A549 (cell line): ENCODE measurements at regions not wholly inside any gene's neighbourhood (a gene's known extent, or its start where the extent isn't known, plus 50 kb on each side); places are given as distances from the start of the nearest gene placed in this dataset.

Experiments
- ATAC-seq, 2 experiments: fragments of 200-7000 bp in 1 of 2; fragments of >200 bp in 1 of 2; cut with Nextera tagmentation in 1 of 2; cut with Tn5 transposase in 1 of 2; 3 replicates each; pipeline versions ENCODE4 v1.8.0 to v1.9.1; 2018 to 2020; ENCODE audit warnings: mild to moderate bottlenecking in 1 of 2, moderate library complexity in 1 of 2
- CTCF ChIA-PET: fragments of 300-600 bp; sonication (Branson Sonifier 250); formaldehyde crosslinking; extraction: SDS; loops from one replicate; lab custom pipeline; 2021; ENCODE audit warnings: antibody characterized with exemption, inconsistent platforms; lab: Yijun Ruan, JAX
- POLR2A ChIA-PET: fragments of 350-600 bp; formaldehyde crosslinking; extraction: SDS; loops from one replicate; lab custom pipeline; 2021; ENCODE audit warnings: antibody characterized with exemption, inconsistent platforms; lab: Yijun Ruan, JAX
- DNase-seq, 2 experiments: peaks; one replicate each; pipeline versions ENCODE4 v3.0.0 to v3.0.0-alpha.2; 2011 to 2016; ENCODE audit warnings: low read depth in 1 of 2, low spot score in 1 of 2
- FAIRE-seq: peaks from 2 replicates; lab custom pipeline; 2011; peaks lifted over from hg19 to GRCh38; lab: Jason Lieb, UNC
- H3K27ac ChIP-seq, 2 experiments: fragments of >200 bp; sonication (Bioruptor Twin); formaldehyde crosslinking; 3 replicates each; pipeline ENCODE4 v1.5.1; 2016 to 2017
- H3K4me1 ChIP-seq: fragments of >200 bp; sonication (Bioruptor Twin); formaldehyde crosslinking; 3 replicates; pipeline ENCODE4 v1.6.1; 2016
- H3K4me2 ChIP-seq: fragments of >200 bp; sonication (Bioruptor Twin); formaldehyde crosslinking; 3 replicates; pipeline ENCODE4 v1.6.1; 2016
- H3K4me3 ChIP-seq: fragments of >200 bp; sonication (Bioruptor Twin); formaldehyde crosslinking; 3 replicates; pipeline ENCODE4 v1.5.1; 2016
- H3K9me3 ChIP-seq: fragments of >200 bp; sonication (Bioruptor Twin); formaldehyde crosslinking; 3 replicates; pipeline ENCODE4 v1.6.1; 2016
- BHLHE40 ChIP-seq: IDR thresholded peaks from 2 replicates; pipeline ENCODE4 v1.6.1; 2012; ENCODE audit warnings: low read depth, low read length, inconsistent platforms
- CBX2 ChIP-seq: fragments of 200-600 bp; sonication (generic); IDR thresholded peaks from 2 replicates; pipeline ENCODE4 v1.6.1; 2016; ENCODE audit warnings: low read depth, mild to moderate bottlenecking, borderline replicate concordance
- CBX8 ChIP-seq: fragments of 200-600 bp; sonication (generic); IDR thresholded peaks from 2 replicates; pipeline ENCODE4 v1.6.1; 2016
- CHD2 ChIP-seq: fragments of 150-350 bp; IDR thresholded peaks from 2 replicates; pipeline ENCODE4 v1.6.1; 2014; ENCODE audit warnings: low read length; ENCODE audit not compliant: partially characterized antibody
- CHD4 ChIP-seq: fragments of 200-600 bp; sonication (generic); IDR thresholded peaks from 2 replicates; pipeline ENCODE4 v1.6.1; 2016; ENCODE audit warnings: antibody characterized with exemption, mild to moderate bottlenecking, borderline replicate concordance
- EHMT2 ChIP-seq: fragments of 200-600 bp; sonication (generic); IDR thresholded peaks from 2 replicates; pipeline ENCODE4 v1.6.1; 2016; ENCODE audit warnings: antibody characterized with exemption, low read depth, mild to moderate bottlenecking, moderate library complexity
- EP300 ChIP-seq, 2 experiments: fragments of >200 bp; sonication (Bioruptor Twin); formaldehyde crosslinking; IDR thresholded peaks; 2 replicates in 1 of 2; 3 replicates in 1 of 2; pipeline ENCODE4 v1.6.1; 2016 to 2017
- FOSB ChIP-seq: fragments of 250-450 bp; sonication (Bioruptor Pico); IDR thresholded peaks from 2 replicates; pipeline ENCODE4 v1.5.0; 2020; ENCODE audit warnings: mild to moderate bottlenecking, moderate library complexity
- FOSL2 ChIP-seq, 2 experiments: fragments of 450-650 bp in 1 of 2; fragments of >200 bp in 1 of 2; sonication (Bioruptor Twin) in 1 of 2; formaldehyde crosslinking; IDR thresholded peaks; 2 replicates each; pipeline versions ENCODE4 v1.5.0 to v1.6.1; 2016 to 2020; ENCODE audit warnings: mild to moderate bottlenecking in 1 of 2, moderate library complexity in 1 of 2
- FOXS1 ChIP-seq: fragments of 250-450 bp; sonication (Bioruptor Pico); IDR thresholded peaks from 2 replicates; pipeline ENCODE4 v1.5.0; 2020; ENCODE audit warnings: mild to moderate bottlenecking, moderate library complexity
- HEYL ChIP-seq: fragments of 250-450 bp; sonication (Bioruptor Pico); IDR thresholded peaks from 2 replicates; pipeline ENCODE4 v1.8.0; 2021; ENCODE audit warnings: mild to moderate bottlenecking, moderate library complexity
- HOXA7 ChIP-seq: fragments of 250-450 bp; sonication (Bioruptor Pico); IDR thresholded peaks from 2 replicates; pipeline ENCODE4 v1.5.0; 2020; ENCODE audit warnings: mild to moderate bottlenecking, moderate library complexity
- HOXB5 ChIP-seq: fragments of 250-450 bp; sonication (Bioruptor Pico); IDR thresholded peaks from 2 replicates; pipeline ENCODE4 v1.5.0; 2020; ENCODE audit warnings: mild to moderate bottlenecking, moderate library complexity
- JUNB ChIP-seq: fragments of >200 bp; sonication (Bioruptor Twin); formaldehyde crosslinking; IDR thresholded peaks from 2 replicates; pipeline ENCODE4 v1.6.1; 2016
- KDM1A ChIP-seq: fragments of 200-600 bp; sonication (generic); IDR thresholded peaks from 2 replicates; pipeline ENCODE4 v1.6.1; 2016; ENCODE audit warnings: low read depth, mild to moderate bottlenecking
- MAFK ChIP-seq: fragments of 450-650 bp; IDR thresholded peaks from 2 replicates; pipeline ENCODE4 v1.6.1; 2014; ENCODE audit not compliant: partially characterized antibody
- MYC ChIP-seq: IDR thresholded peaks from 2 replicates; pipeline ENCODE4 v1.6.1; 2012; ENCODE audit warnings: mild to moderate bottlenecking, inconsistent platforms, low read length, improper control_type of control experiment, borderline replicate concordance
- RCOR1 ChIP-seq: fragments of 150-350 bp; IDR thresholded peaks from 2 replicates; pipeline ENCODE4 v1.6.1; 2014; ENCODE audit warnings: antibody characterized with exemption, low read length, low read depth
- RFX5 ChIP-seq: fragments of 450-650 bp; IDR thresholded peaks from 2 replicates; pipeline ENCODE4 v1.7.1; 2014; ENCODE audit warnings: antibody characterized with exemption, mild to moderate bottlenecking, moderate library complexity
- TP53 ChIP-seq: fragments of 250-450 bp; sonication (Bioruptor Pico); IDR thresholded peaks from 2 replicates; pipeline ENCODE4 v1.5.0; 2021; ENCODE audit warnings: mild to moderate bottlenecking, moderate library complexity
- ZC3H11A ChIP-seq: fragments of 450-650 bp; IDR thresholded peaks from 2 replicates; pipeline ENCODE4 v1.6.1; 2014; ENCODE audit warnings: antibody characterized with exemption, mild to moderate bottlenecking
- ZFP36 ChIP-seq: fragments of 450-650 bp; IDR thresholded peaks from 2 replicates; pipeline ENCODE4 v1.6.1; 2014; ENCODE audit warnings: borderline replicate concordance; ENCODE audit not compliant: partially characterized antibody
- WGBS: methylation state at CpG from one replicate; pipeline ENCODE4 v1.1.6; 2017; ENCODE audit errors: missing lambda C conversion rate; 5-methylcytosine and 5-hydroxymethylcytosine counted together
- TF ChIP-seq, protein P1 (sequence below): IDR thresholded peaks from 2 replicates; pipeline ENCODE4 v1.6.1; 2012
- TF ChIP-seq, protein P2 (sequence below): fragments of >200 bp; sonication (Bioruptor Twin); formaldehyde crosslinking; IDR thresholded peaks from 2 replicates; pipeline ENCODE4 v1.6.1; 2016
- TF ChIP-seq, protein P3 (sequence below): fragments of 150-350 bp; IDR thresholded peaks from 2 replicates; pipeline ENCODE4 v1.6.1; 2014; ENCODE audit warnings: low read depth, mild to moderate bottlenecking, low read length
- TF ChIP-seq, protein P4 (sequence below): fragments of >200 bp; sonication (Bioruptor Twin); formaldehyde crosslinking; IDR thresholded peaks from 3 replicates; pipeline ENCODE4 v1.6.1; 2016

DNA sequence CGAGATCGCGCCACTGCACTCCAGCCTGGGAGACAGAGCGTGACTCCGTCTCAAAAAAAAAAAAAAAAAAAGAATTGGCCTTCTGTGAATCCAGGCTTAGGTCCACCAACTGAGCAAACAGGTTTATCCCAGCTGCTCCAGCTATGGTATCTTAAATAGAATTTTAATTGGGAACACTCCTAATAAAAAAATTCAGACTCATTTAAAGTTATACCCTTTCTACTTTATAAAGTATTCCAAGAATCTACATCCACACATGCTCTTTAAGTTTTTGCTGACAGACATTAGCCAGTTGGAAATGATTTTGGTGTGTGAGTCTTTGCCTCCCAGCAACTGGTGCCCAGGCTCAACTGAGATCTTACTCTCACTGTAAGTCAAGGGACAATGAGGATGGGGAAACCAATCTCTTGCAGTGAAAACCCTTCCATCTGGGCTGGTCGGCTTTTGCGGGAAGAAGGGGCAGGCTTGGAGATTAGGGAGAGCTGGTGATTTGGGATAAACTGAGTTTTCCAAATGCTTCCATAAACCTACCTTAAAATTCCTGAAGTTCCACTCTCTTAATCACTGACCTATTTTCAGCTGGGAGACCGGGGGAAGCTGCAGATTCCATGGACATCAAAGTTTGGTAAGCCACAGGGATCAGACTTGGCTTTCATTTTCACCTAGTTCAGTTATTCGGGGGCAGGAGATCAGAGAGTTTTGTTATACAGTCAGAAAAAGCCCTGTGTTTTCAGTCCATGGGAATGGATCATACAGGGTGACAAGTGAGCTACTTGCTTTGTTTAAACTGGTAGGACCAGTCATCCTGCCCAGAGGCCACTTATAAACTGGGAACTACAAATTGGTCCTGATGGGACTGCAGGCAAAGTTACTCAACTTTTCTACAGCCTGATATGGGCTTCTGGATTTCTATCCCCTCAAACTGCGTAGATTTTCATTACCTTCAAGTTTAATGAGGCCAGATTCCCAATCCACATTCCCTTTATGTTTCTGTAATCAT, 89.3 kb upstream of the ZNF746 start:
- FAIRE-seq: no peak
- ChIA-PET POLR2A (no interaction called here), CTCF (interaction anchor here (0.6 to 1.8 kb wide), 2 partner anchors 39 to 70 kb away, joined by 3 to 6 read pairs; no protein-coding TSS in a partner anchor)
- H3K9me3 ChIP-seq: peaks cover 11% of the 10 kb centered on the region
- H3K4me2 ChIP-seq: no peak overlapping the region
- no peak overlapping the region for H3K4me3 ChIP-seq
- TF ChIP-seq RFX5 (no peak), MYC (no peak), HOXA7 (no peak), JUNB (no peak), HOXB5 (CRISPR knock-in tag) (no peak), BHLHE40 (no peak), FOSB (CRISPR knock-in tag) (no peak)
- TF ChIP-seq, protein P1, sequence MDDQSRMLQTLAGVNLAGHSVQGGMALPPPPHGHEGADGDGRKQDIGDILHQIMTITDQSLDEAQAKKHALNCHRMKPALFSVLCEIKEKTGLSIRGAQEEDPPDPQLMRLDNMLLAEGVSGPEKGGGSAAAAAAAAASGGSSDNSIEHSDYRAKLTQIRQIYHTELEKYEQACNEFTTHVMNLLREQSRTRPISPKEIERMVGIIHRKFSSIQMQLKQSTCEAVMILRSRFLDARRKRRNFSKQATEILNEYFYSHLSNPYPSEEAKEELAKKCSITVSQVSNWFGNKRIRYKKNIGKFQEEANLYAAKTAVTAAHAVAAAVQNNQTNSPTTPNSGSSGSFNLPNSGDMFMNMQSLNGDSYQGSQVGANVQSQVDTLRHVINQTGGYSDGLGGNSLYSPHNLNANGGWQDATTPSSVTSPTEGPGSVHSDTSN: no peak
- TF ChIP-seq, protein P2, sequence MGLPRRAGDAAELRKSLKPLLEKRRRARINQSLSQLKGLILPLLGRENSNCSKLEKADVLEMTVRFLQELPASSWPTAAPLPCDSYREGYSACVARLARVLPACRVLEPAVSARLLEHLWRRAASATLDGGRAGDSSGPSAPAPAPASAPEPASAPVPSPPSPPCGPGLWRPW: no peak
- TF ChIP-seq, protein P3, sequence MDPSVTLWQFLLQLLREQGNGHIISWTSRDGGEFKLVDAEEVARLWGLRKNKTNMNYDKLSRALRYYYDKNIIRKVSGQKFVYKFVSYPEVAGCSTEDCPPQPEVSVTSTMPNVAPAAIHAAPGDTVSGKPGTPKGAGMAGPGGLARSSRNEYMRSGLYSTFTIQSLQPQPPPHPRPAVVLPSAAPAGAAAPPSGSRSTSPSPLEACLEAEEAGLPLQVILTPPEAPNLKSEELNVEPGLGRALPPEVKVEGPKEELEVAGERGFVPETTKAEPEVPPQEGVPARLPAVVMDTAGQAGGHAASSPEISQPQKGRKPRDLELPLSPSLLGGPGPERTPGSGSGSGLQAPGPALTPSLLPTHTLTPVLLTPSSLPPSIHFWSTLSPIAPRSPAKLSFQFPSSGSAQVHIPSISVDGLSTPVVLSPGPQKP: no peak
- TF ChIP-seq, protein P4, sequence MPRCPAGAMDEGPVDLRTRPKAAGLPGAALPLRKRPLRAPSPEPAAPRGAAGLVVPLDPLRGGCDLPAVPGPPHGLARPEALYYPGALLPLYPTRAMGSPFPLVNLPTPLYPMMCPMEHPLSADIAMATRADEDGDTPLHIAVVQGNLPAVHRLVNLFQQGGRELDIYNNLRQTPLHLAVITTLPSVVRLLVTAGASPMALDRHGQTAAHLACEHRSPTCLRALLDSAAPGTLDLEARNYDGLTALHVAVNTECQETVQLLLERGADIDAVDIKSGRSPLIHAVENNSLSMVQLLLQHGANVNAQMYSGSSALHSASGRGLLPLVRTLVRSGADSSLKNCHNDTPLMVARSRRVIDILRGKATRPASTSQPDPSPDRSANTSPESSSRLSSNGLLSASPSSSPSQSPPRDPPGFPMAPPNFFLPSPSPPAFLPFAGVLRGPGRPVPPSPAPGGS: no peak
- no peak for DNase-seq
- no peak overlapping the region for H3K27ac ChIP-seq
- 84% methylated on average over 10 of the region's 10 CpGs for WGBS
- H3K4me1 ChIP-seq: no peaks in the 10 kb centered on the region
- no peak for ATAC-seq

DNA sequence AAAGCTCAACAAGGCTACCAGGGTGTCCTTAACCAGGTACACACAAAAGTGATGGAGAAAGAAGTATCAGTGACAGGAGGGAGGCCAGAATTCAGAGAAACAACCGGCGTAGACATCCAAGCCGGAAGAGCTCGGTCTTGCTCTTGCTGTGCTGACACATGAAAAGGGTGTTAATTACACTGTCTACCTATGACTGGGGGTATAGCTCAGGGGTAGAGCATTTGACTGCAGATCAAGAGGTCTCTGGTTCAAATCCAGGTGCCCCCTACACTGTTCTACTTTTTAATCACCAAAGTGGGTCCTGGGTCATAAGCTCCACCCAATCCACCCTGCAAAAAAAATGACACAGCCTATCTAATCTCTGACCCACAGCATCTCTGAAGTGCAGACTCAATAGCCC, 86.9 kb upstream of the ZNF746 start:
- FAIRE-seq: no peak
- Histone ChIP-seq H3K4me1 (no peaks in the 10 kb centered on the region), H3K4me3 (no peak overlapping the region), H3K4me2 (no peak overlapping the region), H3K27ac (no peak overlapping the region), H3K9me3 (peaks cover 27% of the 10 kb centered on the region)
- DNase-seq: no peak
- 94% methylated on average over 4 of the region's 4 CpGs for WGBS
- POLR2A ChIA-PET: interaction anchor here (0.5 kb wide), 1 partner anchor 248 kb away, joined by 8 read pairs; no protein-coding TSS in a partner anchor
- TF ChIP-seq EHMT2 (no peak), FOSL2 (IDR thresholded peaks at IDR 0.05) (no peak), FOSL2 (CRISPR knock-in tag; IDR thresholded peaks at IDR 0.05) (no peak), ZC3H11A (no peak), TP53 (CRISPR knock-in tag) (no peak), CBX2 (no peak), RCOR1 (no peak), CBX8 (no peak), KDM1A (no peak), FOXS1 (CRISPR knock-in tag) (no peak), CHD2 (no peak), EP300 (IDR thresholded peaks at IDR 0.05) (no peak), MAFK (no peak), ZFP36 (no peak), JUNB (no peak), HEYL (CRISPR knock-in tag) (no peak), HOXB5 (CRISPR knock-in tag) (no peak), CHD4 (no peak)
- TF ChIP-seq, protein P3: no peak
- no peak for ATAC-seq
- CTCF ChIA-PET: interaction anchor here (1.8 kb wide), 1 partner anchor 19 kb away, joined by 4 read pairs; no protein-coding TSS in a partner anchor
